ENCODE measurements at regions not wholly inside any gene's neighbourhood (a gene's known extent, or its start where the extent isn't known, plus 50 kb on each side); places are given as distances from the start of the nearest gene placed in this dataset.
"Not testable (repeated sequence)": the region's sequence is repeated elsewhere in the genome, so short reads cannot be mapped to it uniquely, and the experiment has no call there.

GRCh38 chr5:163772644-163773043, 267.2 kb downstream of the MAT2B start:
- no peak for DNase-seq (ENCODE audit: low read depth)

DNA sequence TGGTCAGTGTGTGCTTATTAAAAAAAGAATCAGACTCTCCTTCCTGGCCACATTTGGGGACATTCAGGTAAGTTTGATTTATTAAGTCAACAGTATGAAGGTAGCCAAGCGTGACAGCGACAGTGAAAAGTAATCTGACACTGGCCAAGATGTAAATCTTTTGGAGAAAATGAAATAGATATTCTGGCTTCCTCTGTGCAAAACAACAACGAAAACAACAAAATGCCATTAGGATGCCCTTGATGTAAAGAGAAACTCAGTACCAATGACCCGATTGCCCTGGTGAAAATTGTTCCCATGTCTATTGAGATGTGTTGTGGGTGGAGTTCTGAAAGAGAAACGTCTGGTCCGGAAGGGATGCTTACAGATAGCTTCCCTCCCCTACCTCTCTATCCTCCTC, 267.8 kb downstream of the MAT2B start:
- no peak for DNase-seq (ENCODE audit: low read depth)

- no peak for DNase-seq (ENCODE audit: low read depth)
Observed at GRCh38 chr5:163789870-163790269, 284.5 kb downstream of the MAT2B start.

GRCh38 chr5:163790497-163790896, 285.1 kb downstream of the MAT2B start:
- no peak for DNase-seq (ENCODE audit: low read depth)

GRCh38 chr5:163794993-163795392, 289.6 kb downstream of the MAT2B start:
- no peak for DNase-seq (ENCODE audit: low read depth)

DNA sequence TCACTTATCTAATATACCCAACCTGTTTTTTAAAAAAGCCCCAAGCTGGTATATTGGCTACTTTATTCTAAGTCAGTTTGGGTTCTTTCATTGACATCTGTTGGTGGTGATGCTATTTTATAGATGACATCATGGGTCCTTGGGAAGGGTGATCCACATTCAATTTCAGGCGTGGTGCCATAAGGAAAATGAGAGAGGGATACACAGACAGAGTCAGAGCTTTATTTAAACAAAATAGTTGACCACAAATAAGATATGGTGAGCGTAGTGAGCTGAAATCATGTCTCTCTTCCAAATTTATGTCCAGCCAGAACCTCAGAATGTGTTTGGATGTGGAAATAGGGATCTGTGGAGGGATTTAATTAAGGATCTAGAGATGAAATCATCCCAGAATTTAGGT, 302.4 kb downstream of the MAT2B start:
- no peak for DNase-seq (ENCODE audit: low read depth)

DNA sequence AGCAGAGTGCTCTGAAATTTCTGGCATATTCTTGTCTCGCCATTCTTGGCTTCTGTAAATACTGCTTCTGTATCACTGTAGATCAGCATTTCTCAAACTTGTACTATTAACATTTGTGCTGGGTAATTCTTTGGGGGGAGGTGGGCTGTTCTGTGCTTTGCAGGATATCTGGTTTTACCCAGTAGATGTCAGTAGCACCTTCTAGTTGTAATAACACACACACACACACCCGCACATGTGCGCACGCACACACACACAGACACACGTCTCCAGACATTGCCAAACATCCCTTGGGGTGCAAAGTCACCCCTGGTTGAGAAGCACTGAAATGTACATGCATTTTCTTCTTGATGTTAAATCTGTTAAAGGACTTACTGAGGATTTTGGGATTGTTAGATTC, 304.1 kb downstream of the MAT2B start:
- no peak for DNase-seq (ENCODE audit: low read depth)

GRCh38 chr5:163813900-163814299, 308.5 kb downstream of the MAT2B start:
- DNase-seq (ENCODE audit: low read depth) = no peak

DNA sequence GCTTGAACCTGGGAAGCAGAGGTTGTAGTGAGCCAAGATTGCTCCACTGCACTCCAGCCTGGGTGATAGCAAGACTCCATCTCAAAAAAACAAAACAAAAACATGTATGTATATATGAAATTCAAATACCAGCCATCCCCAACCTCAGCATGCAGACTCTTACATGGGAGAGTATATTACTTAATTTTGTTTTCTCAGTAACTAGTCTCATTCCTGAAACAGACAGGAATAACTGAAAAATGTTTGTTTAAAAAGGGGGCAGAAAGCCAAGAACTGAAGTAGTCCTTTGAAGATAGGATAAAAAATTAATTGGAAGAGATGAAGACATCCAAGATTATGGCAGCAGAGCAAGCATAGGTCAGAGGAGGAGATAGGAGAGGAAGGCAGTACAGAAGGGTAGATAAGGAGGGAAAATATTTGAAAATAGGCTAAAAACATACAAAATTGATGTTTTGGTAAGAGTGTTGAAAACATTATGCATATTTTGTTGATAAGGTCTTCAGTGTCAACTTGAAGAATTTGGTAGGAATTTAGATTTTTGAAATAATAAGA, 309.9 kb downstream of the MAT2B start:
- no peak for DNase-seq (ENCODE audit: low read depth)

GRCh38 chr5:163821142-163821541, 315.7 kb downstream of the MAT2B start:
- DNase-seq (ENCODE audit: low read depth) = no peak

GRCh38 chr5:163822548-163822947, 317.1 kb downstream of the MAT2B start:
- DNase-seq (ENCODE audit: low read depth) = no peak

DNA sequence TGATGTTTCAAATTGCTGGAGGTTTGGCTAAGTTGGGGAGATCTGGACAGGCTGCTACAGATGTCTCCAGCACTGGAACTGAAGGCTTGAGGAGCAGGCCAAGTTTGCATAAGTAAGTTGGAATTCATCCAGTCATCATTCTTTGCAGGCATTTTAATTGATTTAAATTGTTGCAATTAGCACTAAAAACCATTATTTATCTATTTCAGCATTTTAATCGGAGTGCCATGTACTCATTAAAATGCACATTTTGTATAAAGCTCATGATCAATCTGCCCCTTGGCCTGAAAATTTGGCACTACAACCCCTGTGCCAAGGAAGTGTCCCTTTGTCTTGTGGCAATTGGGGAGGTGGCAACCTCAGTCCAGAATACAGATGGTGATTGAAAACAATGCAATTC, 320.2 kb downstream of the MAT2B start:
- no peak for DNase-seq (ENCODE audit: low read depth)

- DNase-seq (ENCODE audit: low read depth) = no peak
Observed at GRCh38 chr5:163826201-163826600, 320.8 kb downstream of the MAT2B start.

- no peak for DNase-seq (ENCODE audit: low read depth)
Observed at GRCh38 chr5:163832155-163832554, 326.7 kb downstream of the MAT2B start.

DNA sequence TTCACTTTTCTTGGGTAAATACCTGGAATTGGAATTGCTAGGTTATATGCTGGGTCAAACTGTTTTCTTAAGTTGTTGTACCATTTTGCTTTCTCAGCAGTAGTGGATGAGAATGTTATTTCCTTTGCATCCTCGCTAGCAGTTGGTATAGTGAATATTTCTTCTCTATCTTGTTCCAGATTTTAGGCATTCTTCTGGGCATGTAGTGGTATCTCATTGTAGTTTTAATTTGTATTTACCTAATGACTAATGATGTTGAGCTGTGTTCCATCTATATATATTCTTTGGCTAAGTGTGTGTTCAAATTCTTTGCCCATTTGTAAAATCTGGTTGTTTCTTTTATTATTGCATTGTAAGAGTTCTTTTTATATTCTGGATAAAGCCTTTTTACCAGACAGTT, 333.3 kb downstream of the MAT2B start:
- no peak for DNase-seq (ENCODE audit: low read depth)

GRCh38 chr5:163846512-163846911, 341.1 kb downstream of the MAT2B start:
- no peak for DNase-seq (ENCODE audit: low read depth)

GRCh38 chr5:163855754-163856153, 350.3 kb downstream of the MAT2B start:
- no peak for DNase-seq (ENCODE audit: low read depth)

DNA sequence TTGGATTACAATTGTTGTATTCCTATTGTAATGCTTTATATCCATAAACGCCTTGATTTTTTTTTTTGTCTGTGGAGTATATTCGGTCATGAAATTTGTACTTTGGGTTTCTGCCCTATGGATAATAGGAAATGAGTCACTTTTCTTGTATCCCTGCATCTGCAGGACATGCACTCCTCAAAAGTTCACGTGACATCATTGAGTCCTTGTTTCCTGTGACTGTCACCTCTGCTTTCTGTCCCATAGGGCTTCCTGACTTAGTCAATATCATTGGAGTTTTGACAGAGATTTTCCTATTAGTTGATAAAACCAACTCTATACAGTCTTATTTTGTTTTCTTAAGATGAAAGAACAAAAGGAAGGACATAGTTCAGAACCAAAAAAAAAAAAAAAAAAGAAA, 356.3 kb downstream of the MAT2B start:
- no peak for DNase-seq (ENCODE audit: low read depth)

DNA sequence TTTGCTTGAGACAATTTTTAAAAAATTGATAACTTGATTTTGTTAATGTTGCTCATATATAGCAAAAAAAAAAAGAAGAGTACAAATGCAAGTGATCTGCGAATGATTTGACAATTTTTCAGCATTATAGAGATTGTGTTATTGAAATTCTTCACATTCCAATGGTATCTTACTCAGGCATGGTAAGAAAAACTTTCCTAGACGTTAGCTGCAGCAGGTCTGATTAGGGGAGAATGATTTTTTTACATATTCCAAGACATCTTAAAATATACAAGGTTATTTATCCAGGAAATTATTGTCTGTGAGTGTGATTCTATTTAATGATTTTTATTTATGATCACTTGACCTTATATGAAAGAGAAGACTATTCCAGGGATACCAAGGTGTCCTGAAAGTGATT, 361.9 kb downstream of the MAT2B start:
- DNase-seq (ENCODE audit: low read depth) = no peak

- no peak for DNase-seq (ENCODE audit: low read depth)
Observed at GRCh38 chr5:163867738-163868137, 362.3 kb downstream of the MAT2B start.

GRCh38 chr5:163869581-163869980, 364.2 kb downstream of the MAT2B start:
- DNase-seq (ENCODE audit: low read depth) = no peak

DNA sequence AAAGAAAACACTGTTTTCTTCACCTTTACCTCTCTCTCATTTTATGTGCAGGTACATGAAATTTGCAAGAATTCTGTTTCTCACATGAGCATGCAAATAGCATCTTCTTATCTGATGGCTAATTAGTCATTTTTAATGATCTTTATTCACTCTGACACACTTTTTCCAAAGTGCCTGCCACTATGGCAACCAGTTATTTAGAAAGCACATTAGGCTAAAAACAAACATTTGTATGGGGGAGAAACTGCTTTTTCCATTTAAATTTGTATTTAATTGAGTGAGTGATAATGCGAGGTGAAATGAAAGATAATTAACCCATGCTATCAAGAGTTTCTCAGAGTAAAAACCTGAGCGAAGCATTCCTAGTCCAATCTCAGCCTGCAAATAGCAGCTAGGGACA, 365.0 kb downstream of the MAT2B start:
- no peak for DNase-seq (ENCODE audit: low read depth)

- DNase-seq (ENCODE audit: low read depth) = no peak
Observed at GRCh38 chr5:163874431-163874830, 369.0 kb downstream of the MAT2B start.

DNA sequence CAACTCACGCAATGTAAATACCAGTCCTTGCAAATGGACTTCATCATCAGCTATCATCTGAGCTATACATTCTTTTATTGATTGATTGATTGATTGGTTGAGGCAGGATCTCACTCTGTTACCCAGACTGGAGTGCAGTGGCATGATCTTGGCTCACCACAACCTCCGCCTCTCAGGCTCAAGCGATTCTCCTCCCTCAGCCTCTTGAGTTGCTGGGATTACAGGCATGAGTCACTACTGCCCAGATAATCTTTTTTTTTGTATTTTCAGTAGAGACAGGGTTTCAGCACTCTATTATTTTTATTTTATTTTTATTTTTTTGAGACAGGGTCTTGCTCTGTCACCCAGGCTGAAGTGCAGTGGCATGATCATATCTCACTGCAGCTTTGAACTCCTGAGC, 369.5 kb downstream of the MAT2B start:
- not testable (repeated sequence) for DNase-seq (ENCODE audit: low read depth)

Measured in myocyte (in vitro differentiated cells).